Small intestine (tissue), 7 donors: ENCODE measurements at regions not wholly inside any gene's neighbourhood (a gene's known extent, or its start where the extent isn't known, plus 50 kb on each side); places are given as distances from the start of the nearest gene placed in this dataset.

Experiments used
- DNase-seq, 2 donors: peaks; one replicate each; pipeline versions ENCODE4 v3.0.0 to v3.0.0-alpha.2; 2013
- FAIRE-seq: peaks from 2 replicates; lab custom pipeline; 2012; peaks lifted over from hg19 to GRCh38; lab: Jason Lieb, UNC
- H3K27ac ChIP-seq, 3 donors: one replicate each; pipeline ENCODE4 v1.5.1; 2013; ENCODE audit warnings: low read length in 2 of 3, mild to moderate bottlenecking in 2 of 3, control low read depth in 1 of 3, inconsistent platforms in 1 of 3, low read depth in 1 of 3, moderate library complexity in 1 of 3
- H3K27me3 ChIP-seq, 3 donors: one replicate each; pipeline ENCODE4 v1.6.1; 2013; ENCODE audit warnings: low read length in 3 of 3, inconsistent platforms in 1 of 3; ENCODE audit not compliant: control insufficient read depth in 3 of 3, insufficient read depth in 3 of 3
- H3K36me3 ChIP-seq, 3 donors: one replicate each; pipeline ENCODE4 v1.6.1; 2013; ENCODE audit warnings: low read length in 3 of 3, inconsistent platforms in 1 of 3, low read depth in 1 of 3, mild to moderate bottlenecking in 1 of 3, moderate library complexity in 1 of 3; ENCODE audit not compliant: control insufficient read depth in 3 of 3, insufficient read depth in 2 of 3
- H3K4me1 ChIP-seq, 3 donors: one replicate each; pipeline ENCODE4 v1.6.1; 2013; ENCODE audit warnings: low read length in 2 of 3, inconsistent platforms in 1 of 3, low read depth in 1 of 3, mild to moderate bottlenecking in 1 of 3, moderate library complexity in 1 of 3; ENCODE audit not compliant: control insufficient read depth in 3 of 3, insufficient read depth in 2 of 3
- H3K4me3 ChIP-seq, 3 donors: one replicate each; pipeline ENCODE4 v1.5.1; 2013; ENCODE audit warnings: low read length in 3 of 3, control low read depth in 1 of 3, inconsistent platforms in 1 of 3, low read depth in 1 of 3, mild to moderate bottlenecking in 1 of 3, moderate library complexity in 1 of 3
- H3K9me3 ChIP-seq, 2 donors: one replicate each; pipeline ENCODE4 v1.6.1; 2013; ENCODE audit warnings: low read depth in 1 of 2, low read length in 1 of 2; ENCODE audit not compliant: control insufficient read depth in 2 of 2, insufficient read depth in 1 of 2
- WGBS, 3 donors: extraction: QIAGEN DNeasy Blood & Tissue Kit; methylation state at CpG; one replicate each; pipeline ENCODE4 v1.1.7; 2013; 5-methylcytosine and 5-hydroxymethylcytosine counted together
- donor health status: healthy with polysubstance abuse.
- donor health status: control.
- donor health status: control.
- donor health status: Bipolar disorder and iron deficiency.
- donor health status: healthy.

- no peak overlapping the region for H3K4me3 ChIP-seq
- FAIRE-seq (no peak), DNase-seq (no peak)
- WGBS, 3 donors: 4 to 41% (median 6%) methylated on average over 1 of the region's 1 CpG
- H3K27ac ChIP-seq: no peak overlapping the region
- H3K9me3 ChIP-seq: no peaks in the 10 kb centered on the region
- H3K27me3 ChIP-seq: no peaks in the 10 kb centered on the region
- no peaks in the 10 kb centered on the region for H3K36me3 ChIP-seq
- H3K4me1 ChIP-seq: no peaks in the 10 kb centered on the region
These were observed 490.1 kb upstream of the ATP11B start for GRCh38 chr3:182303169-182303568.

GRCh38 chr3:182305881-182306665 is 487.2 kb upstream of the ATP11B start:
- H3K9me3 ChIP-seq: no peaks in the 10 kb centered on the region
- WGBS, 3 donors: 81 to 84% (median 83%) methylated on average over 6 of the region's 6 CpGs
- H3K36me3 ChIP-seq: no peaks in the 10 kb centered on the region
- no peak overlapping the region for H3K27ac ChIP-seq
- peaks cover 0 to 3% (median 0%) of the 10 kb centered on the region in 3 donors for H3K4me1 ChIP-seq
- no peak overlapping the region for H3K4me3 ChIP-seq
- no peak for DNase-seq
- no peak for FAIRE-seq
- no peaks in the 10 kb centered on the region for H3K27me3 ChIP-seq

GRCh38 chr3:182308328-182308727 is 485.0 kb upstream of the ATP11B start:
- peaks cover 0 to 3% (median 0%) of the 10 kb centered on the region in 3 donors for H3K4me1 ChIP-seq
- no peaks in the 10 kb centered on the region for H3K9me3 ChIP-seq
- no peaks in the 10 kb centered on the region for H3K36me3 ChIP-seq
- 59 to 77% (median 68%) methylated on average over 1 of the region's 1 CpG for WGBS, 3 donors
- H3K27ac ChIP-seq: no peak overlapping the region
- DNase-seq (no peak), FAIRE-seq (no peak)
- no peaks in the 10 kb centered on the region for H3K27me3 ChIP-seq
- H3K4me3 ChIP-seq: no peak overlapping the region

GRCh38 chr3:182309120-182309519 is 484.2 kb upstream of the ATP11B start:
- FAIRE-seq: no peak
- no peaks in the 10 kb centered on the region for H3K9me3 ChIP-seq
- 4 to 7% (median 6%) methylated on average over 2 of the region's 2 CpGs for WGBS, 3 donors

GRCh38 chr3:182315313-182315712 is 478.0 kb upstream of the ATP11B start:
- no peak for DNase-seq
- Histone ChIP-seq H3K9me3 (peaks cover 0 to 8% of the 10 kb centered on the region in 2 donors), H3K4me1 (no peaks in the 10 kb centered on the region), H3K4me3 (no peak overlapping the region), H3K27me3 (no peaks in the 10 kb centered on the region), H3K27ac (no peak overlapping the region), H3K36me3 (no peaks in the 10 kb centered on the region)
- 83 to 89% (median 85%) methylated on average over 5 of the region's 5 CpGs for WGBS, 3 donors
- no peak for FAIRE-seq

More at GRCh38 chr3:182309120-182309519, 484.2 kb upstream of the ATP11B start:
- H3K27me3 ChIP-seq: no peaks in the 10 kb centered on the region
- no peak overlapping the region for H3K4me3 ChIP-seq
- H3K27ac ChIP-seq: peak overlapping the region in 1 of 3 donors; percentile 54
- no peaks in the 10 kb centered on the region for H3K36me3 ChIP-seq
- H3K4me1 ChIP-seq: peaks cover 0 to 3% (median 0%) of the 10 kb centered on the region in 3 donors
- DNase-seq: peak in 1 of 2 donors; percentile 67

GRCh38 chr3:182323126-182323700 is 470.1 kb upstream of the ATP11B start:
- 89 to 95% (median 90%) methylated on average over 1 of the region's 1 CpG for WGBS, 3 donors
- Histone ChIP-seq H3K4me3 (no peak overlapping the region), H3K36me3 (no peaks in the 10 kb centered on the region), H3K27me3 (no peaks in the 10 kb centered on the region), H3K4me1 (no peaks in the 10 kb centered on the region), H3K9me3 (no peaks in the 10 kb centered on the region), H3K27ac (no peak overlapping the region)
- DNase-seq: no peak
- no peak for FAIRE-seq

- no peaks in the 10 kb centered on the region for H3K4me1 ChIP-seq
- no peaks in the 10 kb centered on the region for H3K36me3 ChIP-seq
- H3K4me3 ChIP-seq: no peak overlapping the region
- no peaks in the 10 kb centered on the region for H3K9me3 ChIP-seq
- no peaks in the 10 kb centered on the region for H3K27me3 ChIP-seq
- WGBS, 3 donors: 81 to 96% (median 95%) methylated on average over 1 of the region's 1 CpG
- H3K27ac ChIP-seq: no peak overlapping the region
- no peak for FAIRE-seq
- no peak for DNase-seq
These were observed 469.4 kb upstream of the ATP11B start for GRCh38 chr3:182323898-182324297.

GRCh38 chr3:182325213-182325950 is 467.9 kb upstream of the ATP11B start:
- Histone ChIP-seq H3K9me3 (no peaks in the 10 kb centered on the region), H3K27me3 (no peaks in the 10 kb centered on the region), H3K27ac (no peak overlapping the region), H3K4me1 (no peaks in the 10 kb centered on the region), H3K36me3 (no peaks in the 10 kb centered on the region), H3K4me3 (no peak overlapping the region)
- WGBS, 3 donors: 71 to 74% (median 73%) methylated on average over 10 of the region's 10 CpGs
- DNase-seq (no peak), FAIRE-seq (no peak)
